Thyroid gland (tissue), 4 donors: ENCODE measurements at regions not wholly inside any gene's neighbourhood (a gene's known extent, or its start where the extent isn't known, plus 50 kb on each side); places are given as distances from the start of the nearest gene placed in this dataset.
"Not testable (repeated sequence)": the region's sequence is repeated elsewhere in the genome, so short reads cannot be mapped to it uniquely, and the experiment has no call there.

ENCODE experiments used
- POLR2A ChIP-seq, 2 donors: fragments of 450-650 bp; IDR thresholded peaks; one replicate each; pipeline ENCODE4 v1.6.1; 2017; ENCODE audit warnings: antibody characterized with exemption in 2 of 2, mild to moderate bottlenecking in 2 of 2, moderate library complexity in 1 of 2
- TF ChIP-seq, protein P1 (sequence below), 6 experiments: fragments of 200-600 bp in 3 of 6; fragments of 450-650 bp in 3 of 6; sonication (generic) in 3 of 6; IDR thresholded peaks; one replicate each; pipeline ENCODE4 v1.5.1; 2016 to 2019; ENCODE audit warnings: antibody characterized with exemption in 6 of 6, mild to moderate bottlenecking in 2 of 6, inconsistent platforms in 1 of 6, moderate library complexity in 1 of 6

DNA sequence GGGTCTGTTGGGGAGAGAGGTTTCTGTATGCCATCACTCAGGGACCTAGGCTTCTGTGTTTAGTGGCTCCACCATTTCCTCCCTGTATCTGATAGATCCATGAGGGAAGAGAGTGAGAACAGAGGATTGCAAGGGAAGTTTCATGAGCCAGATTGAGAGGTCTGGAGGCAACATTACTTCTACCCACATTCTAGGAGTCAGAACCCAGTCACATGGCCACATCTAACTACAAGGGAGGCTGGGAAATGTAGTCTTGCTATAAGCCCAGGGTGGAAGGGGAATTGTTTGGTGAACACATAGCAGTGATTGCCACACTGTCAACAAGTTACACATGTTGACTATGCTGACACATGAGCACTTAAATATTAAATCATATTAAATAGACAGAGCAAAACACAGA lies 834.8 kb downstream of the C12orf50 start:
- TF ChIP-seq, protein P1, sequence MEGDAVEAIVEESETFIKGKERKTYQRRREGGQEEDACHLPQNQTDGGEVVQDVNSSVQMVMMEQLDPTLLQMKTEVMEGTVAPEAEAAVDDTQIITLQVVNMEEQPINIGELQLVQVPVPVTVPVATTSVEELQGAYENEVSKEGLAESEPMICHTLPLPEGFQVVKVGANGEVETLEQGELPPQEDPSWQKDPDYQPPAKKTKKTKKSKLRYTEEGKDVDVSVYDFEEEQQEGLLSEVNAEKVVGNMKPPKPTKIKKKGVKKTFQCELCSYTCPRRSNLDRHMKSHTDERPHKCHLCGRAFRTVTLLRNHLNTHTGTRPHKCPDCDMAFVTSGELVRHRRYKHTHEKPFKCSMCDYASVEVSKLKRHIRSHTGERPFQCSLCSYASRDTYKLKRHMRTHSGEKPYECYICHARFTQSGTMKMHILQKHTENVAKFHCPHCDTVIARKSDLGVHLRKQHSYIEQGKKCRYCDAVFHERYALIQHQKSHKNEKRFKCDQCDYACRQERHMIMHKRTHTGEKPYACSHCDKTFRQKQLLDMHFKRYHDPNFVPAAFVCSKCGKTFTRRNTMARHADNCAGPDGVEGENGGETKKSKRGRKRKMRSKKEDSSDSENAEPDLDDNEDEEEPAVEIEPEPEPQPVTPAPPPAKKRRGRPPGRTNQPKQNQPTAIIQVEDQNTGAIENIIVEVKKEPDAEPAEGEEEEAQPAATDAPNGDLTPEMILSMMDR (IDR thresholded peaks at IDR 0.05), result not testable (repeated sequence)
- not testable (repeated sequence) for TF ChIP-seq POLR2A (IDR thresholded peaks at IDR 0.05)
